Activated naive CD8-positive, alpha-beta T cell treated with anti-CD3 and anti-CD28 coated beads for 36 hours (primary cell): ENCODE measurements at regions not wholly inside any gene's neighbourhood (a gene's known extent, or its start where the extent isn't known, plus 50 kb on each side); places are given as distances from the start of the nearest gene placed in this dataset.

Experiments used
- DNase-seq: peaks from one replicate; pipeline ENCODE4 v3.0.0; 2021
- H3K27ac Mint-ChIP-seq: one replicate; pipeline ENCODE4 v1.8.0; 2022; ENCODE audit warnings: mild to moderate bottlenecking, moderate library complexity, mixed read lengths
- H3K27me3 Mint-ChIP-seq: one replicate; pipeline ENCODE4 v1.8.0; 2022; ENCODE audit warnings: mild to moderate bottlenecking, mixed read lengths
- H3K36me3 Mint-ChIP-seq: one replicate; pipeline ENCODE4 v1.8.0; 2021; ENCODE audit warnings: mild to moderate bottlenecking, mixed read lengths
- H3K4me1 Mint-ChIP-seq: one replicate; pipeline ENCODE4 v1.8.0; 2021; ENCODE audit warnings: mixed read lengths
- H3K4me3 Mint-ChIP-seq: one replicate; pipeline ENCODE4 v1.8.0; 2022; ENCODE audit warnings: mild to moderate bottlenecking, moderate library complexity, mixed read lengths
- H3K9me3 Mint-ChIP-seq: one replicate; pipeline ENCODE4 v1.8.0; 2022; ENCODE audit warnings: mixed read lengths

GRCh38 chr3:8204331-8204730 is 297.3 kb upstream of the LMCD1 start:
- no peak for DNase-seq
- Mint-ChIP-seq H3K36me3 (no peaks in the 10 kb centered on the region), H3K27me3 (peaks cover 4% of the 10 kb centered on the region), H3K4me1 (peaks cover 2% of the 10 kb centered on the region), H3K9me3 (no peaks in the 10 kb centered on the region), H3K27ac (no peak overlapping the region), H3K4me3 (no peak overlapping the region)

GRCh38 chr3:8204853-8205650 is 296.6 kb upstream of the LMCD1 start:
- Mint-ChIP-seq H3K4me1 (peaks cover 2% of the 10 kb centered on the region), H3K27me3 (peaks cover 4% of the 10 kb centered on the region), H3K36me3 (no peaks in the 10 kb centered on the region), H3K4me3 (no peak overlapping the region), H3K27ac (no peak overlapping the region), H3K9me3 (no peaks in the 10 kb centered on the region)
- no peak for DNase-seq

DNA sequence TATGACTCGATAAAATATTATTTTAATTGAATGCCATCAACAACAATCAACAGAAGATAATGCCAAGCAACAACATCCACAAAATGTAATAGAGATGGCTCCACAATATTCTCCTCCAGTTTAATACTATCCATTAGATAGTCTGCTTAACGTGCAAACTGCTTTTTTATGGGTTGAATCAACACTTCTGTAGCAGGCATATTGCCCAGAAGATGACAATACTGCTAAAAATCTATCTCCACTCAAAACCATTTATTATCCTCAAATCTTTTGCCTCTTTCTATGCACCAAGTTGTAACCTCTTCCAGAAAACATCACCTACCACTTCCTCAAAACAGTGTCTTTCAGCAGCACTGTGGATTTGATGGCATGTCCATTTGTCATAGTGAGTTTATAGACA is 295.7 kb upstream of the LMCD1 start:
- no peak overlapping the region for H3K27ac Mint-ChIP-seq
- no peak for DNase-seq
- no peaks in the 10 kb centered on the region for H3K4me1 Mint-ChIP-seq
- H3K27me3 Mint-ChIP-seq: peaks cover 7% of the 10 kb centered on the region
- H3K4me3 Mint-ChIP-seq: no peak overlapping the region
- no peaks in the 10 kb centered on the region for H3K9me3 Mint-ChIP-seq
- H3K36me3 Mint-ChIP-seq: no peaks in the 10 kb centered on the region

- Mint-ChIP-seq H3K9me3 (no peaks in the 10 kb centered on the region), H3K27me3 (peaks cover 7% of the 10 kb centered on the region), H3K4me1 (no peaks in the 10 kb centered on the region), H3K36me3 (no peaks in the 10 kb centered on the region), H3K27ac (no peak overlapping the region), H3K4me3 (no peak overlapping the region)
- no peak for DNase-seq
Observed at GRCh38 chr3:8206971-8207617, 294.5 kb upstream of the LMCD1 start.

DNA sequence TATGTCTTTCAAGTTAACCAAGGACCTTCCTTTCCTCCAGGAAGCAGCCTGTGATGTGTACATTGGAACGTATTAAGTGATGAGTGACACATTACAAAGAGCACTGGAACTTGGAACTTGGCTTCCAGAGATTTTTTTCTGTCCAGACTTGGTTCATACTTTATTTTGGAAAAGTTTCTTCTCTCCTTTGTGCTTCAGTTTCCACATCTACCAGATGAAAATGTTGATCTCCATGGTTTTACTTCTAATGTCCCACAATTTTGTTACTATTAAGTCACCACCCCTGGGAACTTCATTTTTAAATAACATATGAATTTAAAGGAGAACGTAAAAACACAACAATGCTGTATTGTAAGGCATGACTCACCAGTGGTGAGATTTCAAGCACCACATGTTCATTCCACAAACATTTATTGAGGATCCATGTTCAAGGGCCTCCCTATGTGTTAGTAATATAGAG is 290.7 kb upstream of the LMCD1 start:
- H3K4me3 Mint-ChIP-seq: no peak overlapping the region
- no peaks in the 10 kb centered on the region for H3K9me3 Mint-ChIP-seq
- peaks cover 7% of the 10 kb centered on the region for H3K27me3 Mint-ChIP-seq
- H3K4me1 Mint-ChIP-seq: no peaks in the 10 kb centered on the region
- no peaks in the 10 kb centered on the region for H3K36me3 Mint-ChIP-seq
- H3K27ac Mint-ChIP-seq: no peak overlapping the region
- no peak for DNase-seq

- no peaks in the 10 kb centered on the region for H3K4me1 Mint-ChIP-seq
- H3K27ac Mint-ChIP-seq: no peak overlapping the region
- DNase-seq: no peak
- no peaks in the 10 kb centered on the region for H3K36me3 Mint-ChIP-seq
- no peaks in the 10 kb centered on the region for H3K9me3 Mint-ChIP-seq
- H3K4me3 Mint-ChIP-seq: no peak overlapping the region
- peaks cover 11% of the 10 kb centered on the region for H3K27me3 Mint-ChIP-seq
Observed at GRCh38 chr3:8212794-8213193, 288.8 kb upstream of the LMCD1 start.

GRCh38 chr3:8213286-8213685 is 288.3 kb upstream of the LMCD1 start:
- peaks cover 11% of the 10 kb centered on the region for H3K27me3 Mint-ChIP-seq
- no peaks in the 10 kb centered on the region for H3K4me1 Mint-ChIP-seq
- no peaks in the 10 kb centered on the region for H3K36me3 Mint-ChIP-seq
- no peak overlapping the region for H3K4me3 Mint-ChIP-seq
- H3K27ac Mint-ChIP-seq: no peak overlapping the region
- no peaks in the 10 kb centered on the region for H3K9me3 Mint-ChIP-seq
- DNase-seq: no peak

DNA sequence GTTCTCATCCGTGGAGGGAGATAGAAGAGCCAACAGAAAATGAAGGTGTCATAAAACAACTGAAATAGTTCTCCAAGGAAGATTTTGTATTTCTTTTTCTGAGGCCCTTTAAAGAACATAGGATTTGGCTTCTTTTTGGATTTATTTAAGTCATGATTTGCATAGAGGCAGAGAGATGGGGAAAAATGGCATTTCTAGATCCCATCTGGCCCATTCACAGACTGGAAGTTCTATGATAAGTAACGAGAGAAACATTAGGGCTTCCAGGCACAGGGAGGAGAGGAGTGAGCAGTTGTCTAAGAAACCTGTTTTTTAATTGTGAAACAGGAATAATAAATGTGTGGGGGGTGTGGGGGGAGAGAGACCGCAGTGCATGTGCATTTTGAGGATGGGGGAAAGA is 285.8 kb upstream of the LMCD1 start:
- H3K4me1 Mint-ChIP-seq: no peaks in the 10 kb centered on the region
- DNase-seq: no peak
- no peaks in the 10 kb centered on the region for H3K9me3 Mint-ChIP-seq
- no peaks in the 10 kb centered on the region for H3K36me3 Mint-ChIP-seq
- H3K4me3 Mint-ChIP-seq: no peak overlapping the region
- no peak overlapping the region for H3K27ac Mint-ChIP-seq
- peaks cover 5% of the 10 kb centered on the region for H3K27me3 Mint-ChIP-seq

DNA sequence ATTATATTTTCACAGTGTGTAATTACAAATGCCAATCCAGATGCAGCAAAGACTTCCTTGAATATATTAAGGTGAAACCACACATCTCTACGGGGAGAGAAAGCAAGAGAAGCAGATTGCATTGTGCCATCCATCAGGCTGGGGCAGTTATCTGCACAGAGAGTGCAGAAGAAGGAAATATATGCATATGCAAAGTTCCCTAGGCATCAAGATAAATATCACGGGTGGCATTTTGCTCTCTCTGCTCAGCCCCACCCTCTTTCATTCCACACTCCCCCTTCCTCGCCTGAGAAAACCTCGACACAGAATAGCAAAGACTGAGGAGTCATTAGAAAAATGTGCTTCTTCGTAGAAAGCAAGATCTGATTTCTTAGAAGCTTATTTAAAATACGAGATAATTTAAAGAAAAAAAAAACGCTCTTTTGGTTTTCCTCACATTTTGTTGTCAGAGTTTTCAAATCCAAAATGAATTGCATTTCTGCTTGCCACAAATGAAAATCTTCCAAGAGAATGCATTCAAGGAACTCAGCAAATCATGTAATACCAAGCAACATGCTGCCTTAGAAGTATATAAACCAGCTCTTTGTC is 283.2 kb upstream of the LMCD1 start:
- Mint-ChIP-seq H3K36me3 (no peaks in the 10 kb centered on the region), H3K27ac (no peak overlapping the region), H3K4me3 (no peak overlapping the region), H3K4me1 (no peaks in the 10 kb centered on the region), H3K27me3 (peaks cover 4% of the 10 kb centered on the region), H3K9me3 (no peaks in the 10 kb centered on the region)
- no peak for DNase-seq

- no peaks in the 10 kb centered on the region for H3K36me3 Mint-ChIP-seq
- H3K9me3 Mint-ChIP-seq: no peaks in the 10 kb centered on the region
- H3K4me1 Mint-ChIP-seq: no peaks in the 10 kb centered on the region
- H3K4me3 Mint-ChIP-seq: no peak overlapping the region
- no peak for DNase-seq
- H3K27me3 Mint-ChIP-seq: peaks cover 4% of the 10 kb centered on the region
- no peak overlapping the region for H3K27ac Mint-ChIP-seq
Observed at GRCh38 chr3:8220291-8220690, 281.3 kb upstream of the LMCD1 start.

DNA sequence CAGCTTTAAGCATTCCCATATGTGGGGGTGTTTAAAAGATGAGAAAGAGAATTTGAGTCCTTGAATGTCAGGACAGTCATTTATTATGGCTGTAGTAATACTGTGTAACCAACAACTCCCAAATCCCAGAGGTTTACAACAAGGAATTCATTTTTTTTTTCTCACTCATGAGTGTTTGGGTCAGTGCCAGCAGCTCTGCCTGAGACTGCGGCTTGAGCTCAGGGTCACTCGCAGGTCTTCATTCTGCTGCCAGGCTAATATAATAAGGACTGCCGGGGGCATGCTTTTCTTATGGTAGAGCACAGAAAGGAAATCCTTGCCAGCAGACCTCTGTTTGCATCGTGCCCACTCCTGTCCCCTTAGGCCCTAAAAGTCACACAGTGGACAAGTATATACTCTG is 277.9 kb upstream of the LMCD1 start:
- Mint-ChIP-seq H3K4me3 (no peak overlapping the region), H3K27me3 (no peaks in the 10 kb centered on the region), H3K27ac (no peak overlapping the region), H3K36me3 (no peaks in the 10 kb centered on the region), H3K9me3 (no peaks in the 10 kb centered on the region), H3K4me1 (no peaks in the 10 kb centered on the region)
- no peak for DNase-seq

DNA sequence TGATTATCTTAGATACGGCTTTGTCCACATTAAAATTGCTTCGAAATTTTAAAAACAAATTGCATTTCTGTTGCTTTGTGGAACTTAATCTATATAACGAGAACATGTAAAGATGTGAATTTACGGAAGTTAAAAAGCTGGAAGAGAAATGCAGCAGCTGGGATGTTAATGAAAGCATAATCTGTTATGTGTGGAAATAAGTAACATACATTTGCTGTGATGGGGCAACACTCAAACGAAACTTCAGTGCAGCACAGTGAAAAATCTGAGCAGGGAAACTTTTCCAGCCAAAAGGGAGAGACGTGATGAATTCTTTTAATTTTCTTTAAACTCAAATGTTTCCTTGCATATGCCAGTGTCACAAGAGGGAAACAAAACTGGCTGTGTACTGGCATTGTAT is 276.7 kb upstream of the LMCD1 start:
- no peaks in the 10 kb centered on the region for H3K9me3 Mint-ChIP-seq
- H3K27me3 Mint-ChIP-seq: no peaks in the 10 kb centered on the region
- H3K36me3 Mint-ChIP-seq: no peaks in the 10 kb centered on the region
- H3K27ac Mint-ChIP-seq: no peak overlapping the region
- no peaks in the 10 kb centered on the region for H3K4me1 Mint-ChIP-seq
- DNase-seq: no peak
- H3K4me3 Mint-ChIP-seq: no peak overlapping the region

- DNase-seq: no peak
- Mint-ChIP-seq H3K4me1 (no peaks in the 10 kb centered on the region), H3K9me3 (no peaks in the 10 kb centered on the region), H3K27me3 (no peaks in the 10 kb centered on the region), H3K27ac (no peak overlapping the region), H3K36me3 (no peaks in the 10 kb centered on the region), H3K4me3 (no peak overlapping the region)
Observed at GRCh38 chr3:8233938-8234337, 267.7 kb upstream of the LMCD1 start.

GRCh38 chr3:8236264-8236663 is 265.4 kb upstream of the LMCD1 start:
- Mint-ChIP-seq H3K36me3 (no peaks in the 10 kb centered on the region), H3K4me3 (no peak overlapping the region), H3K27ac (no peak overlapping the region)

DNA sequence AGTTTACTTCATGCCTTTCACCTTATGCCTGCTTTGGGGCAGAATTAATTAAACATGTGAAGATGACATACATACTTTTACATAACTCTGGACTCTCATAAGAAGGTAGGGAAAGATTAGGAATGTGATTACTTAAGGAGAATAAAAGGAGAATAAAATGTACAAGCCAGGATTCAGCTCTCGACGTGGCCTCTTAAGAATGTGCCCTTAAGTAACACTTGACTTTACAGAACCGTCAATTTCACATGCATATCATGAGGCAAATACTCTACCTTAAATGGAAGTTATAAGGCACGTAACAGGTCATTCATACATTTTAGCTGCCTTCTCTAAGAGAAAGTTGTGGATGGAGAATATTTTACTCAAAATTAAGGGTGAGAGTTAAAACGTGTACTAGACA is 263.7 kb upstream of the LMCD1 start:
- H3K27me3 Mint-ChIP-seq: no peaks in the 10 kb centered on the region
- no peak overlapping the region for H3K4me3 Mint-ChIP-seq
- H3K27ac Mint-ChIP-seq: no peak overlapping the region
- no peak for DNase-seq
- peaks cover 4% of the 10 kb centered on the region for H3K9me3 Mint-ChIP-seq
- no peaks in the 10 kb centered on the region for H3K36me3 Mint-ChIP-seq
- H3K4me1 Mint-ChIP-seq: no peaks in the 10 kb centered on the region

More at GRCh38 chr3:8236264-8236663, 265.4 kb upstream of the LMCD1 start:
- DNase-seq: no peak
- no peaks in the 10 kb centered on the region for H3K27me3 Mint-ChIP-seq
- no peaks in the 10 kb centered on the region for H3K4me1 Mint-ChIP-seq
- H3K9me3 Mint-ChIP-seq: no peaks in the 10 kb centered on the region

DNA sequence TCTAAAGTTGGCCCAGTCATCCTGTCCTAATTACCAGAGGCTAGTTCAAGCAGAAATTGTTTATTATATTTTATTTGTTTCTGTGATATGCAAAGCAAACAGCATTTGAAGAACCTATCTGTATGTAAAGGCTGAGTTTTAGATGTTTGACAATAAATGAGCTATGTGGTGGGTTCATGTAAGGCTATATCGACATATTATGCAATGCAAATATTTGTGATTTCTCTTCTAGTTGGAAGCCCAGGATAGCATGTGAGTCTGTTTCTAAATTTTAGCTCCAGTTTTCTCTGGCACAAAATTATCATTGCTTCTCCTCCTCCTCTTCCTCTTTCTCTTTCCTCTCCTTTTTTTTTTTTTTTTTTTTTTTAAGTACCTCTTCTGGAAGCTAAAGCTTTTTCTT is 263.2 kb upstream of the LMCD1 start:
- no peaks in the 10 kb centered on the region for H3K36me3 Mint-ChIP-seq
- DNase-seq: no peak
- H3K4me1 Mint-ChIP-seq: no peaks in the 10 kb centered on the region
- no peak overlapping the region for H3K4me3 Mint-ChIP-seq
- H3K9me3 Mint-ChIP-seq: peaks cover 7% of the 10 kb centered on the region
- H3K27ac Mint-ChIP-seq: no peak overlapping the region
- no peaks in the 10 kb centered on the region for H3K27me3 Mint-ChIP-seq
